ENCODE measurements at regions not wholly inside any gene's neighbourhood (a gene's known extent, or its start where the extent isn't known, plus 50 kb on each side); places are given as distances from the start of the nearest gene placed in this dataset.

GRCh38 chr10:20620981-20621380 is 276.1 kb downstream of the NEBL start:
- DNase-seq (ENCODE audit: insufficient read length, low spot score) (no peak), FAIRE-seq (no peak)
- no peak for TF ChIP-seq CTCF (IDR thresholded peaks at IDR 0.05; ENCODE audit: insufficient read depth, missing control alignments)

- no peak for TF ChIP-seq CTCF (IDR thresholded peaks at IDR 0.05; ENCODE audit: insufficient read depth, missing control alignments)
- DNase-seq (ENCODE audit: insufficient read length, low spot score) = no peak
- FAIRE-seq = no peak
These were observed 279.0 kb downstream of the NEBL start for GRCh38 chr10:20618011-20618547.

- DNase-seq (ENCODE audit: insufficient read length, low spot score) (no peak), FAIRE-seq (no peak)
These were observed 279.9 kb downstream of the NEBL start for GRCh38 chr10:20616918-20617810.

GRCh38 chr10:20616056-20616671 is 280.9 kb downstream of the NEBL start:
- TF ChIP-seq CTCF (IDR thresholded peaks at IDR 0.05; ENCODE audit: insufficient read depth, missing control alignments) = no peak
- FAIRE-seq (no peak), DNase-seq (ENCODE audit: insufficient read length, low spot score) (no peak)

More at GRCh38 chr10:20616918-20617810, 279.9 kb downstream of the NEBL start:
- TF ChIP-seq CTCF (IDR thresholded peaks at IDR 0.05; ENCODE audit: insufficient read depth, missing control alignments) = no peak

- DNase-seq (ENCODE audit: insufficient read length, low spot score) (no peak), FAIRE-seq (no peak)
- TF ChIP-seq CTCF (IDR thresholded peaks at IDR 0.05; ENCODE audit: insufficient read depth, missing control alignments) = no peak
These were observed 281.7 kb downstream of the NEBL start for GRCh38 chr10:20615395-20615794.

- DNase-seq (ENCODE audit: insufficient read length, low spot score) (no peak), FAIRE-seq (no peak)
- TF ChIP-seq CTCF (IDR thresholded peaks at IDR 0.05; ENCODE audit: insufficient read depth, missing control alignments) = no peak
These were observed 282.2 kb downstream of the NEBL start for GRCh38 chr10:20614911-20615310.

Measured in D721Med (cell line).